Uterus (tissue), 2 donors: ENCODE measurements at regions not wholly inside any gene's neighbourhood (a gene's known extent, or its start where the extent isn't known, plus 50 kb on each side); places are given as distances from the start of the nearest gene placed in this dataset.

ENCODE experiments used
- CTCF ChIP-seq, 4 experiments: fragments of 200-600 bp in 2 of 4; fragments of 450-650 bp in 2 of 4; sonication (generic) in 2 of 4; IDR thresholded peaks; one replicate each; pipeline ENCODE4 v1.5.1; 2016 to 2019; ENCODE audit warnings: antibody characterized with exemption in 4 of 4, mild to moderate bottlenecking in 2 of 4, moderate library complexity in 1 of 4
- POLR2A ChIP-seq, 2 donors: fragments of 450-650 bp; IDR thresholded peaks; one replicate each; pipeline ENCODE4 v1.6.1; 2016; ENCODE audit warnings: antibody characterized with exemption in 2 of 2, mild to moderate bottlenecking in 1 of 2, moderate library complexity in 1 of 2

GRCh38 chr5:175290379-175290778 lies 153.6 kb downstream of the DRD1 start:
- TF ChIP-seq CTCF (IDR thresholded peaks at IDR 0.05), result no peak
- no peak for TF ChIP-seq POLR2A (IDR thresholded peaks at IDR 0.05)
